ENCODE measurements at regions not wholly inside any gene's neighbourhood (a gene's known extent, or its start where the extent isn't known, plus 50 kb on each side); places are given as distances from the start of the nearest gene placed in this dataset.
"Not testable (repeated sequence)": the region's sequence is repeated elsewhere in the genome, so short reads cannot be mapped to it uniquely, and the experiment has no call there.

GRCh38 chr6:11890209-11890608 lies 111.6 kb upstream of the ADTRP start:
- H3K27me3 Mint-ChIP-seq (ENCODE audit: low read depth): no peaks in the 10 kb centered on the region
- peaks cover 7% of the 10 kb centered on the region for H3K9me3 Mint-ChIP-seq (ENCODE audit: low read depth)
- H3K4me1 Mint-ChIP-seq (ENCODE audit: low read depth): peaks cover 20% of the 10 kb centered on the region
- no peaks in the 10 kb centered on the region for H3K36me3 Mint-ChIP-seq (ENCODE audit: low read depth)
- no peak overlapping the region for H3K27ac Mint-ChIP-seq (ENCODE audit: unreplicated experiment)
- DNase-seq (ENCODE audit: low spot score): no peak
- H3K4me3 Mint-ChIP-seq (ENCODE audit: unreplicated experiment): no peak overlapping the region
- TF ChIP-seq CTCF (IDR thresholded peaks at IDR 0.05): no peak

GRCh38 chr6:11889572-11889971 lies 111.0 kb upstream of the ADTRP start:
- Mint-ChIP-seq H3K9me3 (ENCODE audit: low read depth) (peaks cover 7% of the 10 kb centered on the region), H3K27ac (ENCODE audit: unreplicated experiment) (no peak overlapping the region), H3K4me1 (ENCODE audit: low read depth) (peaks cover 20% of the 10 kb centered on the region), H3K27me3 (ENCODE audit: low read depth) (no peaks in the 10 kb centered on the region), H3K36me3 (ENCODE audit: low read depth) (no peaks in the 10 kb centered on the region), H3K4me3 (ENCODE audit: unreplicated experiment) (no peak overlapping the region)
- DNase-seq (ENCODE audit: low spot score): no peak
- no peak for TF ChIP-seq CTCF (IDR thresholded peaks at IDR 0.05)

- Mint-ChIP-seq H3K9me3 (ENCODE audit: low read depth) (peaks cover 7% of the 10 kb centered on the region), H3K36me3 (ENCODE audit: low read depth) (no peaks in the 10 kb centered on the region), H3K4me1 (ENCODE audit: low read depth) (peaks cover 20% of the 10 kb centered on the region), H3K27me3 (ENCODE audit: low read depth) (no peaks in the 10 kb centered on the region), H3K27ac (ENCODE audit: unreplicated experiment) (no peak overlapping the region), H3K4me3 (ENCODE audit: unreplicated experiment) (no peak overlapping the region)
- TF ChIP-seq CTCF (IDR thresholded peaks at IDR 0.05): no peak
- no peak for DNase-seq (ENCODE audit: low spot score)
These were observed 110.1 kb upstream of the ADTRP start for GRCh38 chr6:11888727-11889126.

- Mint-ChIP-seq H3K4me1 (ENCODE audit: low read depth) (peaks cover 11% of the 10 kb centered on the region), H3K9me3 (ENCODE audit: low read depth) (peaks cover 7% of the 10 kb centered on the region), H3K27ac (ENCODE audit: unreplicated experiment) (no peak overlapping the region), H3K27me3 (ENCODE audit: low read depth) (no peaks in the 10 kb centered on the region), H3K4me3 (ENCODE audit: unreplicated experiment) (no peak overlapping the region), H3K36me3 (ENCODE audit: low read depth) (peaks cover 3% of the 10 kb centered on the region)
- no peak for TF ChIP-seq CTCF (IDR thresholded peaks at IDR 0.05)
- no peak for DNase-seq (ENCODE audit: low spot score)
These were observed 106.6 kb upstream of the ADTRP start for GRCh38 chr6:11885159-11885558.

GRCh38 chr6:11883471-11883870 lies 104.9 kb upstream of the ADTRP start:
- peaks cover 15% of the 10 kb centered on the region for H3K4me1 Mint-ChIP-seq (ENCODE audit: low read depth)
- not testable (repeated sequence) for H3K27me3 Mint-ChIP-seq (ENCODE audit: low read depth); H3K27ac Mint-ChIP-seq (ENCODE audit: unreplicated experiment); H3K9me3 Mint-ChIP-seq (ENCODE audit: low read depth); H3K4me3 Mint-ChIP-seq (ENCODE audit: unreplicated experiment); DNase-seq (ENCODE audit: low spot score); H3K36me3 Mint-ChIP-seq (ENCODE audit: low read depth)

- not testable (repeated sequence) for DNase-seq (ENCODE audit: low spot score); H3K4me1 Mint-ChIP-seq (ENCODE audit: low read depth); H3K36me3 Mint-ChIP-seq (ENCODE audit: low read depth); H3K4me3 Mint-ChIP-seq (ENCODE audit: unreplicated experiment); H3K27me3 Mint-ChIP-seq (ENCODE audit: low read depth); H3K27ac Mint-ChIP-seq (ENCODE audit: unreplicated experiment); H3K9me3 Mint-ChIP-seq (ENCODE audit: low read depth)
These were observed 101.6 kb upstream of the ADTRP start for GRCh38 chr6:11880156-11880555.

All from chondrocyte (in vitro differentiated cells).